Type B pancreatic cell (in vitro differentiated cells): ENCODE measurements at regions not wholly inside any gene's neighbourhood (a gene's known extent, or its start where the extent isn't known, plus 50 kb on each side); places are given as distances from the start of the nearest gene placed in this dataset.

Experiments
- DNase-seq: peaks from one replicate; pipeline ENCODE4 v3.0.0; 2021; ENCODE audit warnings: mixed read lengths; ENCODE audit not compliant: unreplicated experiment; ENCODE audit errors: extremely low spot score
- H3K27ac Mint-ChIP-seq: 2 replicates; pipeline ENCODE4 v1.8.0; 2021; ENCODE audit warnings: mild to moderate bottlenecking, mixed read lengths
- H3K27me3 Mint-ChIP-seq: 2 replicates; pipeline ENCODE4 v1.8.0; 2021; ENCODE audit warnings: mixed read lengths
- H3K36me3 Mint-ChIP-seq: 2 replicates; pipeline ENCODE4 v1.8.0; 2021; ENCODE audit warnings: mixed read lengths
- H3K4me1 Mint-ChIP-seq: one replicate; pipeline ENCODE4 v1.8.0; 2021; ENCODE audit warnings: mixed read lengths; ENCODE audit not compliant: unreplicated experiment
- H3K4me3 Mint-ChIP-seq: 2 replicates; pipeline ENCODE4 v1.8.0; 2021; ENCODE audit warnings: mild to moderate bottlenecking, mixed read lengths
- H3K9me3 Mint-ChIP-seq: 2 replicates; pipeline ENCODE4 v1.8.0; 2021; ENCODE audit warnings: mixed read lengths
- TF ChIP-seq, protein P1 (sequence below): fragments of 200-600 bp; sonication (generic); conservative IDR thresholded peaks from 2 replicates; pipeline ENCODE4 v1.5.0; 2021; ENCODE audit warnings: antibody characterized with exemption, mild to moderate bottlenecking

GRCh38 chr2:60282886-60283285 is 270.6 kb downstream of the BCL11A start:
- Mint-ChIP-seq H3K4me3 (no peak overlapping the region), H3K9me3 (no peaks in the 10 kb centered on the region), H3K4me1 (peaks cover 4% of the 10 kb centered on the region), H3K36me3 (no peaks in the 10 kb centered on the region), H3K27me3 (no peaks in the 10 kb centered on the region), H3K27ac (no peak overlapping the region)
- no peak for DNase-seq
- TF ChIP-seq, protein P1, sequence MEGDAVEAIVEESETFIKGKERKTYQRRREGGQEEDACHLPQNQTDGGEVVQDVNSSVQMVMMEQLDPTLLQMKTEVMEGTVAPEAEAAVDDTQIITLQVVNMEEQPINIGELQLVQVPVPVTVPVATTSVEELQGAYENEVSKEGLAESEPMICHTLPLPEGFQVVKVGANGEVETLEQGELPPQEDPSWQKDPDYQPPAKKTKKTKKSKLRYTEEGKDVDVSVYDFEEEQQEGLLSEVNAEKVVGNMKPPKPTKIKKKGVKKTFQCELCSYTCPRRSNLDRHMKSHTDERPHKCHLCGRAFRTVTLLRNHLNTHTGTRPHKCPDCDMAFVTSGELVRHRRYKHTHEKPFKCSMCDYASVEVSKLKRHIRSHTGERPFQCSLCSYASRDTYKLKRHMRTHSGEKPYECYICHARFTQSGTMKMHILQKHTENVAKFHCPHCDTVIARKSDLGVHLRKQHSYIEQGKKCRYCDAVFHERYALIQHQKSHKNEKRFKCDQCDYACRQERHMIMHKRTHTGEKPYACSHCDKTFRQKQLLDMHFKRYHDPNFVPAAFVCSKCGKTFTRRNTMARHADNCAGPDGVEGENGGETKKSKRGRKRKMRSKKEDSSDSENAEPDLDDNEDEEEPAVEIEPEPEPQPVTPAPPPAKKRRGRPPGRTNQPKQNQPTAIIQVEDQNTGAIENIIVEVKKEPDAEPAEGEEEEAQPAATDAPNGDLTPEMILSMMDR = no peak

- peaks cover 4% of the 10 kb centered on the region for H3K4me1 Mint-ChIP-seq
- H3K27me3 Mint-ChIP-seq = no peaks in the 10 kb centered on the region
- no peak overlapping the region for H3K27ac Mint-ChIP-seq
- H3K4me3 Mint-ChIP-seq = no peak overlapping the region
- no peaks in the 10 kb centered on the region for H3K36me3 Mint-ChIP-seq
- H3K9me3 Mint-ChIP-seq = no peaks in the 10 kb centered on the region
- TF ChIP-seq, protein P1 = no peak
- no peak for DNase-seq
These were observed 271.7 kb downstream of the BCL11A start for GRCh38 chr2:60281730-60282129.

GRCh38 chr2:60280238-60280637 is 273.2 kb downstream of the BCL11A start:
- H3K9me3 Mint-ChIP-seq = no peaks in the 10 kb centered on the region
- H3K4me3 Mint-ChIP-seq = no peak overlapping the region
- TF ChIP-seq, protein P1 = no peak
- no peak overlapping the region for H3K27ac Mint-ChIP-seq
- no peaks in the 10 kb centered on the region for H3K27me3 Mint-ChIP-seq
- H3K4me1 Mint-ChIP-seq = no peaks in the 10 kb centered on the region
- no peak for DNase-seq
- no peaks in the 10 kb centered on the region for H3K36me3 Mint-ChIP-seq

DNA sequence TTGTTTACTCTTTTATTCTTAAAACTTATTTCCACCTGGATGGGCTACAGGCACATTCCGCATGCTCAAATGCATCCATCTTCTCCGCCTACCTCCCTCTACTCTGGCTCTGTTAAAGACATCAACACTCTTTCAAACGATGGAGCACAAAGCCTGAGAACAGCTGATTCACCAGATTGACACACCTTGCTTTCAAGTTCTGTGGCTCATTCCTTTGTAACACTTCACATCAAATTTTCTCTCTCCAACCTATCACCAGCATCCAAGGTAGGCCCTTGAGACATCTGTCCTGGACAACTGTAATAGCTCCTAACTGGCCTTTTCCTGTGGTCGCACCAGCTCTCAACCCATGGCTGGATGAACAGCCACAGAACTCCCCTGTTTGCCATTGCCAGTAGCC is 274.5 kb downstream of the BCL11A start:
- Mint-ChIP-seq H3K4me3 (no peak overlapping the region), H3K9me3 (no peaks in the 10 kb centered on the region), H3K4me1 (no peaks in the 10 kb centered on the region), H3K27me3 (no peaks in the 10 kb centered on the region), H3K27ac (no peak overlapping the region), H3K36me3 (no peaks in the 10 kb centered on the region)
- no peak for DNase-seq
- TF ChIP-seq, protein P1 = no peak

DNA sequence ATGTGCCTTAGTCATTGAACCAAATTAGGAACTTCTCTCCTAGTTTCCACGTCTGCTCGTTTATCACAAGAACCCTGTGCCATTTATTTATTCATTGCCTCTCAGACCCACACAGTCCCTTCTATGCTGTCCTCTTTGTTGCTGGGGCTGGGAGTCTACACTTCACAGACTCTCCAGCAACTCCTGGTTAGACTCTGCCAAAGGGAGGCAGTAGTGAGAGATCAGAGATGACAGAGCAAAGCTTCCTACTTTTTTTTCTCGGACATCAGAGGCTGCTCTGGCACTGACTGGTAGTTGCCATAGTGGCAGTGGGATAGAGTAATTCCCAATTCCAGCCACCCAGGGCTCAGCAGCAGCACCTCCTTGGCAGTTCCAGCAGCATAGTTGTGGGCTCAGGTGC is 277.5 kb downstream of the BCL11A start:
- TF ChIP-seq, protein P1 = no peak
- H3K9me3 Mint-ChIP-seq = no peaks in the 10 kb centered on the region
- no peak for DNase-seq
- no peak overlapping the region for H3K27ac Mint-ChIP-seq
- H3K27me3 Mint-ChIP-seq = no peaks in the 10 kb centered on the region
- H3K4me3 Mint-ChIP-seq = no peak overlapping the region
- H3K36me3 Mint-ChIP-seq = no peaks in the 10 kb centered on the region
- peaks cover 9% of the 10 kb centered on the region for H3K4me1 Mint-ChIP-seq

DNA sequence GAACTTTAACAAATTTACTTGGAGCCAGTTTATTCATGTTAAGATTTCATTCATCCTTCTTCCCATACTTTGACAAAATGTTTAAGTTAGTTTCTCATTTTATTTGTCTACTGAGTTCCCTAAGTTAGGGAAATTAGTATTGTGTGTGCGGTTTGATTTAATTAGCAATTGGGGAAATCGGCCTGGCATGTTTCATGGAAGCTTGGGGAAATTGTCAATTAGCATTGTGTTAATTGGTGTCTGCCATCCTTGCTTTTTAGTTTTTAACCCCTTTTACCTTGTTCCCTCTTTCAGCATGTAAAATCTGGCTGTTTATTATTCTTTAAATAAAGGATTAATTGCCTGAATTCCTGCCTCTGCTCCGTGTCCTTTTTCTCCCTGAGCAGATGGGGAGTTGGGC is 279.6 kb downstream of the BCL11A start:
- H3K27ac Mint-ChIP-seq = no peak overlapping the region
- H3K4me3 Mint-ChIP-seq = no peak overlapping the region
- no peaks in the 10 kb centered on the region for H3K27me3 Mint-ChIP-seq
- no peaks in the 10 kb centered on the region for H3K9me3 Mint-ChIP-seq
- DNase-seq = no peak
- peaks cover 11% of the 10 kb centered on the region for H3K4me1 Mint-ChIP-seq
- H3K36me3 Mint-ChIP-seq = no peaks in the 10 kb centered on the region
- TF ChIP-seq, protein P1 = no peak
